ENCODE measurements at regions not wholly inside any gene's neighbourhood (a gene's known extent, or its start where the extent isn't known, plus 50 kb on each side); places are given as distances from the start of the nearest gene placed in this dataset.
A peak's percentile ranks its signal among the peaks of the same experiment; 100 is the strongest.
"Not testable (repeated sequence)": the region's sequence is repeated elsewhere in the genome, so short reads cannot be mapped to it uniquely, and the experiment has no call there.

GRCh38 chr6:11380549-11380948, 148.1 kb upstream of the NEDD9 start:
- H3K27me3 ChIP-seq (ENCODE audit: insufficient read depth, low read length): no peaks in the 10 kb centered on the region
- no peak overlapping the region for H3K27ac ChIP-seq (ENCODE audit: low read depth, low read length)
- WGBS: 77% methylated on average over 7 of the region's 7 CpGs
- H3K36me3 ChIP-seq (ENCODE audit: insufficient read depth, low read length): no peaks in the 10 kb centered on the region
- peaks cover 9% of the 10 kb centered on the region; the same call in 1 of the 2 replicates for H3K9me3 ChIP-seq (ENCODE audit: insufficient read depth, low read depth, low read length)
- no peak overlapping the region for H3K9ac ChIP-seq (ENCODE audit: low read depth, low read length)
- H3K4me3 ChIP-seq (ENCODE audit: low read length): no peak overlapping the region
- H3K4me1 ChIP-seq (ENCODE audit: insufficient read depth, low read length): 0 out of 2 replicates have a peak, but pooled peaks cover 6% of the 10 kb centered on the region

- Histone ChIP-seq H3K9ac (ENCODE audit: low read depth, low read length) (no peak overlapping the region), H3K9me3 (ENCODE audit: insufficient read depth, low read depth, low read length) (peaks cover 9% of the 10 kb centered on the region; the same call in 1 of the 2 replicates), H3K36me3 (ENCODE audit: insufficient read depth, low read length) (no peaks in the 10 kb centered on the region), H3K4me3 (ENCODE audit: low read length) (no peak overlapping the region), H3K27ac (ENCODE audit: low read depth, low read length) (no peak overlapping the region), H3K4me1 (ENCODE audit: insufficient read depth, low read length) (no peaks in the 10 kb centered on the region), H3K27me3 (ENCODE audit: insufficient read depth, low read length) (no peaks in the 10 kb centered on the region)
- 94% methylated on average over 4 of the region's 4 CpGs for WGBS
These were observed 147.3 kb upstream of the NEDD9 start for GRCh38 chr6:11379805-11380204.

- no peak overlapping the region for H3K27ac ChIP-seq (ENCODE audit: low read depth, low read length)
- WGBS: 88% methylated on average over 4 of the region's 4 CpGs
- no peaks in the 10 kb centered on the region for H3K36me3 ChIP-seq (ENCODE audit: insufficient read depth, low read length)
- no peaks in the 10 kb centered on the region for H3K27me3 ChIP-seq (ENCODE audit: insufficient read depth, low read length)
- no peak overlapping the region for H3K4me3 ChIP-seq (ENCODE audit: low read length)
- H3K4me1 ChIP-seq (ENCODE audit: insufficient read depth, low read length): no peaks in the 10 kb centered on the region
- H3K9me3 ChIP-seq (ENCODE audit: insufficient read depth, low read depth, low read length): peaks cover 9% of the 10 kb centered on the region; the same call in 1 of the 2 replicates
- no peak overlapping the region for H3K9ac ChIP-seq (ENCODE audit: low read depth, low read length)
These were observed 146.2 kb upstream of the NEDD9 start for GRCh38 chr6:11378639-11379038.

GRCh38 chr6:11374036-11375010, 141.9 kb upstream of the NEDD9 start:
- Histone ChIP-seq H3K36me3 (ENCODE audit: insufficient read depth, low read length) (no peaks in the 10 kb centered on the region), H3K9me3 (ENCODE audit: insufficient read depth, low read depth, low read length) (peaks cover 9% of the 10 kb centered on the region; the same call in 1 of the 2 replicates), H3K9ac (ENCODE audit: low read depth, low read length) (no peak overlapping the region), H3K27ac (ENCODE audit: low read depth, low read length) (no peak overlapping the region), H3K4me3 (ENCODE audit: low read length) (no peak overlapping the region), H3K4me1 (ENCODE audit: insufficient read depth, low read length) (peaks cover 6% of the 10 kb centered on the region; the same call in 1 of the 2 replicates), H3K27me3 (ENCODE audit: insufficient read depth, low read length) (no peaks in the 10 kb centered on the region)
- 93% methylated on average over 4 of the region's 4 CpGs for WGBS

- no CpG with 5 or more reads among the region's 1 CpG for WGBS
- H3K9me3 ChIP-seq (ENCODE audit: insufficient read depth, low read depth, low read length): peaks cover 9% of the 10 kb centered on the region; the same call in 1 of the 2 replicates
- H3K4me1 ChIP-seq (ENCODE audit: insufficient read depth, low read length): peaks cover 8% of the 10 kb centered on the region
- H3K4me3 ChIP-seq (ENCODE audit: low read length): no peak overlapping the region
- no peak overlapping the region for H3K27ac ChIP-seq (ENCODE audit: low read depth, low read length)
- H3K27me3 ChIP-seq (ENCODE audit: insufficient read depth, low read length): no peaks in the 10 kb centered on the region
- H3K9ac ChIP-seq (ENCODE audit: low read depth, low read length): no peak overlapping the region
- H3K36me3 ChIP-seq (ENCODE audit: insufficient read depth, low read length): no peaks in the 10 kb centered on the region
These were observed 140.7 kb upstream of the NEDD9 start for GRCh38 chr6:11373208-11373607.

GRCh38 chr6:11372186-11372790, 139.8 kb upstream of the NEDD9 start:
- H3K9ac ChIP-seq (ENCODE audit: low read depth, low read length); H3K27ac ChIP-seq (ENCODE audit: low read depth, low read length): not testable (repeated sequence)
- H3K4me1 ChIP-seq (ENCODE audit: insufficient read depth, low read length): peaks cover 17% of the 10 kb centered on the region

GRCh38 chr6:11370191-11371018, 137.9 kb upstream of the NEDD9 start:
- H3K9ac ChIP-seq (ENCODE audit: low read depth, low read length): no peak overlapping the region
- WGBS: 85% methylated on average over 24 of the region's 24 CpGs
- H3K4me1 ChIP-seq (ENCODE audit: insufficient read depth, low read length): peaks cover 23% of the 10 kb centered on the region
- H3K27ac ChIP-seq (ENCODE audit: low read depth, low read length): no peak overlapping the region
- H3K9me3 ChIP-seq (ENCODE audit: insufficient read depth, low read depth, low read length): no peaks in the 10 kb centered on the region
- no peak overlapping the region for H3K4me3 ChIP-seq (ENCODE audit: low read length)
- H3K36me3 ChIP-seq (ENCODE audit: insufficient read depth, low read length): no peaks in the 10 kb centered on the region
- H3K27me3 ChIP-seq (ENCODE audit: insufficient read depth, low read length): no peaks in the 10 kb centered on the region

More at GRCh38 chr6:11372186-11372790, 139.8 kb upstream of the NEDD9 start:
- H3K36me3 ChIP-seq (ENCODE audit: insufficient read depth, low read length); H3K9me3 ChIP-seq (ENCODE audit: insufficient read depth, low read depth, low read length); H3K4me3 ChIP-seq (ENCODE audit: low read length); H3K27me3 ChIP-seq (ENCODE audit: insufficient read depth, low read length): not testable (repeated sequence)

GRCh38 chr6:11368760-11369159, 136.3 kb upstream of the NEDD9 start:
- WGBS: 78% methylated on average over 1 of the region's 1 CpG
- Histone ChIP-seq H3K4me1 (ENCODE audit: insufficient read depth, low read length) (peaks cover 23% of the 10 kb centered on the region), H3K27me3 (ENCODE audit: insufficient read depth, low read length) (no peaks in the 10 kb centered on the region), H3K36me3 (ENCODE audit: insufficient read depth, low read length) (no peaks in the 10 kb centered on the region), H3K27ac (ENCODE audit: low read depth, low read length) (no peak overlapping the region), H3K4me3 (ENCODE audit: low read length) (no peak overlapping the region), H3K9me3 (ENCODE audit: insufficient read depth, low read depth, low read length) (no peaks in the 10 kb centered on the region), H3K9ac (ENCODE audit: low read depth, low read length) (no peak overlapping the region)

- H3K27me3 ChIP-seq (ENCODE audit: insufficient read depth, low read length): no peaks in the 10 kb centered on the region
- no peak overlapping the region for H3K9ac ChIP-seq (ENCODE audit: low read depth, low read length)
- no peak overlapping the region for H3K27ac ChIP-seq (ENCODE audit: low read depth, low read length)
- no peaks in the 10 kb centered on the region for H3K9me3 ChIP-seq (ENCODE audit: insufficient read depth, low read depth, low read length)
- no peak overlapping the region for H3K4me3 ChIP-seq (ENCODE audit: low read length)
- H3K4me1 ChIP-seq (ENCODE audit: insufficient read depth, low read length): peaks cover 23% of the 10 kb centered on the region
- 94% methylated on average over 5 of the region's 5 CpGs for WGBS
- no peaks in the 10 kb centered on the region for H3K36me3 ChIP-seq (ENCODE audit: insufficient read depth, low read length)
These were observed 135.8 kb upstream of the NEDD9 start for GRCh38 chr6:11368264-11368663.

GRCh38 chr6:11367638-11368199, 135.3 kb upstream of the NEDD9 start:
- no peaks in the 10 kb centered on the region for H3K36me3 ChIP-seq (ENCODE audit: insufficient read depth, low read length)
- H3K27ac ChIP-seq (ENCODE audit: low read depth, low read length): 0 out of 2 replicates have a peak overlapping the region, but pooled peaks have one; percentile 15
- H3K9me3 ChIP-seq (ENCODE audit: insufficient read depth, low read depth, low read length): no peaks in the 10 kb centered on the region
- H3K9ac ChIP-seq (ENCODE audit: low read depth, low read length): no peak overlapping the region; the same call in 1 of the 2 replicates
- no peaks in the 10 kb centered on the region for H3K27me3 ChIP-seq (ENCODE audit: insufficient read depth, low read length)
- WGBS: 75% methylated on average over 6 of the region's 6 CpGs
- H3K4me3 ChIP-seq (ENCODE audit: low read length): no peak overlapping the region
- peaks cover 23% of the 10 kb centered on the region for H3K4me1 ChIP-seq (ENCODE audit: insufficient read depth, low read length)
